Mononuclear cell (primary cell): ENCODE measurements at regions not wholly inside any gene's neighbourhood (a gene's known extent, or its start where the extent isn't known, plus 50 kb on each side); places are given as distances from the start of the nearest gene placed in this dataset.
"Not testable (repeated sequence)": the region's sequence is repeated elsewhere in the genome, so short reads cannot be mapped to it uniquely, and the experiment has no call there.

Source experiments
- H3K27me3 ChIP-seq: 2 replicates; pipeline ENCODE4 v1.6.0; 2011; ENCODE audit warnings: low read length, control low read depth; ENCODE audit not compliant: insufficient read depth
- H3K4me1 ChIP-seq: 2 replicates; pipeline ENCODE4 v1.5.1; 2011; ENCODE audit warnings: mild to moderate bottlenecking, low read length, control low read depth; ENCODE audit not compliant: insufficient read depth
- H3K4me3 ChIP-seq: 2 replicates; pipeline ENCODE4 v1.5.1; 2011; ENCODE audit warnings: mild to moderate bottlenecking, low read length, moderate library complexity
- H3K9me3 ChIP-seq: 2 replicates; pipeline ENCODE4 v1.5.1; 2011; ENCODE audit warnings: low read depth, mild to moderate bottlenecking, control low read depth, low read length

GRCh38 chr4:23040539-23040938 lies 347.8 kb downstream of the GBA3 start:
- no peaks in the 10 kb centered on the region for H3K27me3 ChIP-seq
- no peaks in the 10 kb centered on the region for H3K9me3 ChIP-seq
- H3K4me3 ChIP-seq, result no peak overlapping the region
- H3K4me1 ChIP-seq, result no peaks in the 10 kb centered on the region

DNA sequence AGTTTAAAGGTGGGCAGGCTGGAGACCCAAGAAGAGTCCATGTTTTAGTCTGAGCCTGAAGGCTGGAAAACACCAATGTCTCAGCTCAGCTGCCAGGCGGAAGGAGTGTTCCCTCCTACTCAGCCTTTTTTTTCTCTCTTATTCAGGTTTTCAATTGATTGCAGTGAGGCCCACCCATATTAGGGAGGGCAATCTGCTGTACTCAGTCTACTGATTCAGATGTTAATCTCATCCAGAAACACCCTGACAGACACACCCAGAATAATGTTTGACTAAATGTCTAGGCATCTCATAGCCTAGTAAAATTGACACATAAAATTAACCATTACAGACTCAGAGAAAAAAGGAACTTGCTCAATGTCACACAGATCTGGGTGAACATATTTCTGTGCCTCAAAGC lies 347.1 kb downstream of the GBA3 start:
- H3K27me3 ChIP-seq, result no peaks in the 10 kb centered on the region
- no peak overlapping the region for H3K4me3 ChIP-seq
- no peaks in the 10 kb centered on the region for H3K9me3 ChIP-seq
- H3K4me1 ChIP-seq, result no peaks in the 10 kb centered on the region

- Histone ChIP-seq H3K4me3 (no peak overlapping the region), H3K4me1 (no peaks in the 10 kb centered on the region), H3K9me3 (no peaks in the 10 kb centered on the region), H3K27me3 (no peaks in the 10 kb centered on the region)
These were observed 346.1 kb downstream of the GBA3 start for GRCh38 chr4:23038626-23039491.

DNA sequence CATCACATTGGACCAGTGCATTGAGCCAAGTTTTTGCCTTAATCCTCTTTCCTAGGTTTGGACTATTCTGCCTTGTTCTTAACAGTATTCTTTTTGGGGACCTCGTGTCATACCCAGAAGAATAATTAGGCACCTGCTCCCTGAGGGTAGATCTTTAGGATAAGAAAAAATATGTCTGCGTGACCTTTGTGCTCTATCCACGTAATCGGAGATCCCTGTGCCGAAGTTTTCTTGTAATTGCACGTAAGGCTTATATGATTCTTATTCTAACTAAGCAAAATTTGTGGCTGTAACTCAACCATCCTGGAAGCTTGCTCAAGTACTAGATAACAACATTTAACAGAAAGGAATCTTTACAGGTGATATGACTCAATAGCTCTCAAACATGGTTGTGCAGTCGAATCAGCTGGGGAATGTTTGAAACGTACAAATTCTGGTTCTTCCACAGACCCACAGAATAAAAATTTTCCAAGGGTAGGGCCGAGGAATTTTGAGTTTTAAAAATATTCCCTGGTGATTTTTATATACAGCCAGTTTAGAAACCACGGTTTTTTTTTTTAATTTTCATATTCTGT lies 344.3 kb downstream of the GBA3 start:
- Histone ChIP-seq H3K9me3 (no peaks in the 10 kb centered on the region), H3K4me3 (no peak overlapping the region), H3K4me1 (no peaks in the 10 kb centered on the region), H3K27me3 (no peaks in the 10 kb centered on the region)

GRCh38 chr4:23036503-23036902 lies 343.8 kb downstream of the GBA3 start:
- no peak overlapping the region for H3K4me3 ChIP-seq
- H3K4me1 ChIP-seq, result no peaks in the 10 kb centered on the region
- H3K27me3 ChIP-seq, result no peaks in the 10 kb centered on the region
- H3K9me3 ChIP-seq, result no peaks in the 10 kb centered on the region

- no peaks in the 10 kb centered on the region for H3K9me3 ChIP-seq
- H3K4me1 ChIP-seq, result no peaks in the 10 kb centered on the region
- H3K4me3 ChIP-seq, result no peak overlapping the region
- no peaks in the 10 kb centered on the region for H3K27me3 ChIP-seq
These were observed 342.9 kb downstream of the GBA3 start for GRCh38 chr4:23035521-23036056.

- Histone ChIP-seq H3K27me3 (no peaks in the 10 kb centered on the region), H3K4me1 (no peaks in the 10 kb centered on the region), H3K4me3 (no peak overlapping the region), H3K9me3 (no peaks in the 10 kb centered on the region)
These were observed 342.0 kb downstream of the GBA3 start for GRCh38 chr4:23034731-23035130.

- H3K27me3 ChIP-seq, result no peaks in the 10 kb centered on the region
- no peaks in the 10 kb centered on the region for H3K9me3 ChIP-seq
- H3K4me1 ChIP-seq, result no peaks in the 10 kb centered on the region
These were observed 341.1 kb downstream of the GBA3 start for GRCh38 chr4:23033796-23034195.

GRCh38 chr4:23028875-23029274 lies 336.1 kb downstream of the GBA3 start:
- H3K4me3 ChIP-seq, result no peak overlapping the region
- H3K9me3 ChIP-seq, result no peaks in the 10 kb centered on the region
- no peaks in the 10 kb centered on the region for H3K4me1 ChIP-seq
- H3K27me3 ChIP-seq, result no peaks in the 10 kb centered on the region

More at GRCh38 chr4:23033796-23034195, 341.1 kb downstream of the GBA3 start:
- H3K4me3 ChIP-seq, result no peak overlapping the region

DNA sequence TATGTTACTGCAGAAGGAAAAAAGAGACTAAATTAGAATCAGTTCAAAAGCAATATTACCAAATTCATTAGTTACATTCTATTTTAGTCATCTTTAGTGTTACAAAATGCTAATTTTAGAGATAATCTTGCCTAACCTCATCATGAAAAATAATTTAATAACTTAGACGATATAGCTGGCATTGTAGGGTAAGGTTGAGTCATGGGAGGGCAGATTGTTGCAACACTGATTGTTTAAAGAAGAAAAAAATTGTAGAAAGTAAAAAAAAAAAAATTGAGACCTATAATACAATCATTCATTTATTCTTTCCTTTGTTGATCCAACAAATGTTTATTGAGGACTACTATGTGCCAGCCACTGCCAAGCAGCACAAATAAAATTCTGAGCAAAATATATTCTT lies 330.9 kb downstream of the GBA3 start:
- Histone ChIP-seq H3K4me3 (no peak overlapping the region), H3K9me3 (no peaks in the 10 kb centered on the region), H3K4me1 (no peaks in the 10 kb centered on the region), H3K27me3 (no peaks in the 10 kb centered on the region)

GRCh38 chr4:23023121-23023520 lies 330.4 kb downstream of the GBA3 start:
- H3K4me3 ChIP-seq, result no peak overlapping the region

GRCh38 chr4:23022032-23022431 lies 329.3 kb downstream of the GBA3 start:
- no peaks in the 10 kb centered on the region for H3K27me3 ChIP-seq
- H3K9me3 ChIP-seq, result no peaks in the 10 kb centered on the region
- no peak overlapping the region for H3K4me3 ChIP-seq
- H3K4me1 ChIP-seq, result no peaks in the 10 kb centered on the region

More at GRCh38 chr4:23023121-23023520, 330.4 kb downstream of the GBA3 start:
- Histone ChIP-seq H3K27me3 (no peaks in the 10 kb centered on the region), H3K9me3 (no peaks in the 10 kb centered on the region), H3K4me1 (no peaks in the 10 kb centered on the region)

DNA sequence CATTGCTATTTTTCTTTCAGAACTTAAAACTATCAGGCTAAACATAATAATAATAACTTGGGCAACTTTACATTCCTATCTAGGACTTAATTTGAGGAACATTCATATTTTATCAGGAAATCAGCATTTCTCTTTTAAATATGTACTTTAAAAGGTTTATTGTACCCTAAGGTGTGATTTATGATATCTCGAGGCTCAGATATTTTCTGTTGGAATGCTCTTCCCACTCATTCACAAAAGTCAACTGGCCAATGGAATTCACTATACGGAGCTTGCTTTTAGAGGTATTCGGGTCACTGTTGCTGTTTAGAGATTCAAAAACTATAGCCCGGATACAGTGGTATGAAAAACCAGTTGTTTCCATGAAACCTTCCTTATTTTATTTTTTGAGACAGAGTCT lies 328.3 kb downstream of the GBA3 start:
- no peak overlapping the region for H3K4me3 ChIP-seq
- no peaks in the 10 kb centered on the region for H3K27me3 ChIP-seq
- no peaks in the 10 kb centered on the region for H3K4me1 ChIP-seq
- no peaks in the 10 kb centered on the region for H3K9me3 ChIP-seq

GRCh38 chr4:23020399-23020798 lies 327.7 kb downstream of the GBA3 start:
- not testable (repeated sequence) for H3K9me3 ChIP-seq, H3K4me1 ChIP-seq, H3K4me3 ChIP-seq, H3K27me3 ChIP-seq

- Histone ChIP-seq H3K4me3 (no peak overlapping the region), H3K27me3 (no peaks in the 10 kb centered on the region), H3K4me1 (no peaks in the 10 kb centered on the region), H3K9me3 (no peaks in the 10 kb centered on the region)
These were observed 324.2 kb downstream of the GBA3 start for GRCh38 chr4:23016981-23017380.

DNA sequence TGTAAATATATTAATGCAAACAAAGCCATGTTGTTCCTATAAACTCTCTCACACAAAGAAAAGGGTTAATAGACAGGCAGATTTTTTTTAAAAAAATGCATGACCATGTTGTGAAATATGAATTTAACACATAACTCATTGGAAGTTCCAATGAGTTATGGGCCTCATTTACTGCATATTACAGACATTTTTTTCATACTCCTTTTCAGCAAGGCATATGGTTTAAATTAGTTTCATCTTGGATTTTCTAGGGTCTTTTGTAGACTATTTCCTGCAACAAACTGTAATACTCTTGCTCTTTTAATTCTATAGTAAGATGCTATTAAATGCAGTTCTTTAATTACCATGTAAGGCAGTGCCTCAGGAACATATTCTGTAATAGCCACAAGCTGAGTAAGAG lies 323.1 kb downstream of the GBA3 start:
- no peaks in the 10 kb centered on the region for H3K9me3 ChIP-seq
- H3K4me1 ChIP-seq, result no peaks in the 10 kb centered on the region
- H3K4me3 ChIP-seq, result no peak overlapping the region
- no peaks in the 10 kb centered on the region for H3K27me3 ChIP-seq
